B cell (primary cell): ENCODE measurements at regions not wholly inside any gene's neighbourhood (a gene's known extent, or its start where the extent isn't known, plus 50 kb on each side); places are given as distances from the start of the nearest gene placed in this dataset.

Experiments
- ATAC-seq: fragments of 200-7000 bp; cut with Tn5 transposase; one replicate; pipeline ENCODE4 v1.10.0; 2021; ENCODE audit warnings: low read depth, mild to moderate bottlenecking, moderate number of reproducible peaks, moderate library complexity
- CTCF ChIA-PET: fragments of 350-600 bp; sonication (Branson Sonifier 250); formaldehyde crosslinking; loops from one replicate; lab custom pipeline; 2021; ENCODE audit warnings: antibody characterized with exemption, inconsistent platforms; lab: Charles Lee
- POLR2A ChIA-PET: fragments of 350-600 bp; sonication (Branson Sonifier 250); formaldehyde crosslinking; loops from one replicate; lab custom pipeline; 2021; ENCODE audit warnings: antibody characterized with exemption; lab: Charles Lee
- DNase-seq: peaks from one replicate; pipeline ENCODE4 v3.0.0; 2013
- H2AFZ ChIP-seq: 2 replicates; pipeline ENCODE4 v1.6.1; 2012; ENCODE audit warnings: mild to moderate bottlenecking, low read depth, low read length; ENCODE audit not compliant: insufficient read depth, poor library complexity, severe bottlenecking
- H3K27ac ChIP-seq, 2 donors: 1 replicate in 1 of 2; 2 replicates in 1 of 2; pipeline ENCODE4 v1.5.1; 2012 to 2013; ENCODE audit warnings: low read length in 2 of 2, mild to moderate bottlenecking in 2 of 2, moderate library complexity in 1 of 2
- H3K27me3 ChIP-seq, 4 experiments: fragments of 200-600 bp in 1 of 4; sonication (generic) in 1 of 4; replicated peaks in 1 of 4; 1 replicate in 2 of 4; 2 replicates in 2 of 4; pipeline versions ENCODE4 v1.6.1 to v1.7.0; 2013 to 2016; ENCODE audit warnings: low read length in 3 of 4, mild to moderate bottlenecking in 2 of 4, mixed read lengths in 1 of 4, moderate library complexity in 1 of 4; ENCODE audit not compliant: insufficient read depth in 4 of 4, control insufficient read depth in 3 of 4; ENCODE audit errors: control extremely low read depth in 1 of 4
- H3K36me3 ChIP-seq, 2 experiments: replicated peaks in 1 of 2; 1 replicate in 1 of 2; 2 replicates in 1 of 2; pipeline versions ENCODE4 v1.6.1 to v1.7.1; 2013; ENCODE audit warnings: low read length in 1 of 2; ENCODE audit not compliant: insufficient read depth in 2 of 2, control insufficient read depth in 1 of 2; ENCODE audit errors: control extremely low read depth in 1 of 2, extremely low read depth in 1 of 2
- H3K4me1 ChIP-seq, 2 donors: fragments of 200-600 bp in 1 of 2; sonication (generic) in 1 of 2; 1 replicate in 1 of 2; 2 replicates in 1 of 2; pipeline versions ENCODE4 v1.5.1 to v1.6.1; 2013 to 2017; ENCODE audit warnings: low read length in 2 of 2; ENCODE audit not compliant: control insufficient read depth in 2 of 2, insufficient read depth in 2 of 2
- H3K4me2 ChIP-seq: replicated peaks from 2 replicates; pipeline ENCODE3; 2012; ENCODE audit warnings: mild to moderate bottlenecking, low read depth, low read length; ENCODE audit not compliant: poor library complexity, severe bottlenecking
- H3K4me3 ChIP-seq, 5 experiments: fragments of 200-600 bp in 1 of 5; sonication (generic) in 1 of 5; 1 replicate in 3 of 5; 2 replicates in 2 of 5; pipeline versions ENCODE4 v1.5.1 to v1.7.0; 2011 to 2016; ENCODE audit warnings: low read length in 4 of 5, mild to moderate bottlenecking in 4 of 5, low read depth in 2 of 5, control low read depth in 1 of 5, moderate library complexity in 1 of 5; ENCODE audit not compliant: insufficient read depth in 1 of 5; ENCODE audit errors: control extremely low read depth in 1 of 5, extremely low read depth in 1 of 5
- H3K79me2 ChIP-seq: fragments of 200-600 bp; sonication (generic); one replicate; pipeline ENCODE4 v1.6.0; 2016; ENCODE audit warnings: low read length; ENCODE audit not compliant: control insufficient read depth, insufficient read depth
- H3K9ac ChIP-seq: fragments of 200-600 bp; sonication (generic); 2 replicates; pipeline ENCODE4 v1.6.1; 2017; ENCODE audit warnings: mild to moderate bottlenecking, low read length, moderate library complexity
- H3K9me3 ChIP-seq, 3 donors: one replicate each; pipeline versions ENCODE4 v1.6.1 to v1.7.1; 2013; ENCODE audit warnings: low read length in 2 of 3; ENCODE audit not compliant: control insufficient read depth in 2 of 3, insufficient read depth in 1 of 3; ENCODE audit errors: control extremely low read depth in 1 of 3
- H4K20me1 ChIP-seq: 2 replicates; pipeline ENCODE4 v1.6.0; 2012; ENCODE audit warnings: mild to moderate bottlenecking, low read length; ENCODE audit not compliant: insufficient read depth, control insufficient read depth, poor library complexity, severe bottlenecking
- H3K27ac Mint-ChIP-seq: one replicate; pipeline ENCODE4 v1.8.0; 2021; ENCODE audit warnings: mixed read lengths
- H3K27me3 Mint-ChIP-seq: one replicate; pipeline ENCODE4 v1.8.0; 2021; ENCODE audit warnings: mixed read lengths
- H3K4me1 Mint-ChIP-seq: one replicate; pipeline ENCODE4 v1.8.0; 2021; ENCODE audit warnings: mixed read lengths
- H3K4me3 Mint-ChIP-seq: one replicate; pipeline ENCODE4 v1.8.0; 2021; ENCODE audit warnings: mixed read lengths
- H3K9me3 Mint-ChIP-seq: one replicate; pipeline ENCODE4 v1.8.0; 2022; ENCODE audit warnings: mixed read lengths; ENCODE audit not compliant: insufficient read depth
- CTCF ChIP-seq: fragments of 200-600 bp; IDR thresholded peaks from one replicate; pipeline ENCODE4 v1.8.0; 2022; ENCODE audit warnings: antibody characterized with exemption, mild to moderate bottlenecking
- EZH2 ChIP-seq: IDR thresholded peaks from 2 replicates; pipeline ENCODE4 v1.6.1; 2012; ENCODE audit warnings: borderline replicate concordance, low read depth, mild to moderate bottlenecking, moderate library complexity, low read length; ENCODE audit not compliant: insufficient read depth, poor library complexity, severe bottlenecking
- WGBS: methylation state at CpG from one replicate; pipeline ENCODE4 v1.1.5; 2013; ENCODE audit warnings: missing lambda C conversion rate; ENCODE audit not compliant: insufficient coverage; 5-methylcytosine and 5-hydroxymethylcytosine counted together
- intact Hi-C: fragments of 100-400 bp; cut with micrococcal nuclease; formaldehyde crosslinking; loops from one replicate; pipeline ENCODE4 v1.10.0; 2022

- Histone ChIP-seq H2AFZ (no peak overlapping the region), H3K36me3 (no peaks in the 10 kb centered on the region), H3K79me2 (no peaks in the 10 kb centered on the region), H3K4me3 (no peak overlapping the region), H3K9ac (no peak overlapping the region), H4K20me1 (no peaks in the 10 kb centered on the region), H3K27me3 (no peaks in the 10 kb centered on the region), H3K4me1 (no peaks in the 10 kb centered on the region), H3K9me3 (peaks cover 0 to 3% (median 0%) of the 10 kb centered on the region in 3 donors), H3K27ac (no peak overlapping the region), H3K4me2 (no peak overlapping the region)
- ChIA-PET POLR2A (no interaction called here), CTCF (no interaction called here)
- DNase-seq (no peak), ATAC-seq (no peak)
- intact Hi-C loops: no loop called here
- Mint-ChIP-seq H3K4me1 (no peaks in the 10 kb centered on the region), H3K27ac (no peak overlapping the region), H3K27me3 (no peaks in the 10 kb centered on the region), H3K4me3 (no peak overlapping the region), H3K9me3 (peaks cover 17% of the 10 kb centered on the region)
- TF ChIP-seq EZH2 (no peak), CTCF (no peak)
- WGBS: no CpG with 5 or more reads among the region's 2 CpGs
Measured at GRCh38 chr6:18785810-18786490, 398.8 kb downstream of the RNF144B start.

GRCh38 chr6:18792866-18793265, 405.7 kb downstream of the RNF144B start:
- Histone ChIP-seq H3K27ac (no peak overlapping the region), H3K79me2 (no peaks in the 10 kb centered on the region), H3K9ac (no peak overlapping the region), H3K27me3 (no peaks in the 10 kb centered on the region), H3K4me1 (no peaks in the 10 kb centered on the region), H3K9me3 (peaks cover 0 to 3% (median 0%) of the 10 kb centered on the region in 3 donors), H3K4me2 (no peak overlapping the region), H3K4me3 (no peak overlapping the region), H3K36me3 (no peaks in the 10 kb centered on the region), H2AFZ (no peak overlapping the region), H4K20me1 (no peaks in the 10 kb centered on the region)
- H3K4me1 Mint-ChIP-seq: no peaks in the 10 kb centered on the region
- POLR2A ChIA-PET: no interaction called here
- H3K9me3 Mint-ChIP-seq: peaks cover 6% of the 10 kb centered on the region
- CTCF ChIA-PET: no interaction called here
- H3K27ac Mint-ChIP-seq: no peak overlapping the region
- TF ChIP-seq CTCF (no peak), EZH2 (no peak)
- DNase-seq (no peak), ATAC-seq (no peak)
- no peak overlapping the region for H3K4me3 Mint-ChIP-seq
- intact Hi-C loops: no loop called here
- no CpG with 5 or more reads among the region's 3 CpGs for WGBS
- no peaks in the 10 kb centered on the region for H3K27me3 Mint-ChIP-seq
